Caco-2 (cell line): ENCODE measurements at regions not wholly inside any gene's neighbourhood (a gene's known extent, or its start where the extent isn't known, plus 50 kb on each side); places are given as distances from the start of the nearest gene placed in this dataset.

ENCODE experiments used
- BruUV-seq: library from RNA; stranded (reverse); fragments of 400-500 nt; replicated peaks from 2 replicates; lab custom pipeline; 2021; lab: Mats Ljungman, UMichigan
- CTCF ChIA-PET: fragments of 300-600 bp; sonication (Branson Sonifier 250); formaldehyde crosslinking; loops from one replicate; lab custom pipeline; 2022; ENCODE audit warnings: antibody characterized with exemption; lab: Charles Lee
- POLR2A ChIA-PET: fragments of 300-600 bp; sonication (Branson Sonifier 250); formaldehyde crosslinking; loops from one replicate; lab custom pipeline; 2022; ENCODE audit warnings: antibody characterized with exemption; lab: Charles Lee
- DNase-seq, 2 experiments: peaks; one replicate each; pipeline versions ENCODE4 v3.0.0 to v3.0.0-alpha.2; 2020 to 2022
- H3K27me3 ChIP-seq: replicated peaks from 2 replicates; pipeline ENCODE4 v1.6.0; 2011; ENCODE audit warnings: low read length; ENCODE audit not compliant: control insufficient read depth, insufficient read depth
- H3K36me3 ChIP-seq: 2 replicates; pipeline ENCODE4 v1.5.1; 2011; ENCODE audit warnings: low read length; ENCODE audit not compliant: control insufficient read depth, insufficient read depth
- H3K4me1 ChIP-seq: fragments of 250-450 bp; sonication (Bioruptor Pico); 2 replicates; pipeline ENCODE4 v1.5.1; 2020; ENCODE audit warnings: mild to moderate bottlenecking
- H3K4me3 ChIP-seq: 2 replicates; pipeline ENCODE4 v1.5.1; 2011; ENCODE audit warnings: low read depth, mild to moderate bottlenecking, control low read depth, low read length
- H3K9me3 ChIP-seq: fragments of 250-450 bp; sonication (Bioruptor Pico); 2 replicates; pipeline ENCODE4 v1.5.1; 2020; ENCODE audit warnings: mild to moderate bottlenecking, moderate library complexity
- H3K27ac Mint-ChIP-seq: one replicate; pipeline ENCODE4 v1.8.0; 2022; ENCODE audit warnings: mixed read lengths; ENCODE audit not compliant: unreplicated experiment
- H3K27me3 Mint-ChIP-seq: one replicate; pipeline ENCODE4 v1.8.0; 2022; ENCODE audit warnings: mixed read lengths; ENCODE audit not compliant: insufficient read depth, unreplicated experiment
- H3K36me3 Mint-ChIP-seq: one replicate; pipeline ENCODE4 v1.8.0; 2022; ENCODE audit warnings: mild to moderate bottlenecking, mixed read lengths; ENCODE audit not compliant: insufficient read depth, unreplicated experiment
- H3K4me1 Mint-ChIP-seq: one replicate; pipeline ENCODE4 v1.8.0; 2022; ENCODE audit warnings: low read depth, mixed read lengths; ENCODE audit not compliant: unreplicated experiment
- H3K4me3 Mint-ChIP-seq: one replicate; pipeline ENCODE4 v1.8.0; 2022; ENCODE audit warnings: mild to moderate bottlenecking, moderate library complexity, mixed read lengths; ENCODE audit not compliant: unreplicated experiment
- H3K9me3 Mint-ChIP-seq: one replicate; pipeline ENCODE4 v1.8.0; 2022; ENCODE audit warnings: mixed read lengths; ENCODE audit not compliant: unreplicated experiment
- intact Hi-C: fragments of 100-400 bp; cut with micrococcal nuclease; formaldehyde crosslinking; loops from one replicate; pipeline ENCODE4 v1.10.0; 2022; ENCODE audit not compliant: unreplicated experiment
- TF ChIP-seq, protein P1 (sequence below), 2 experiments: fragments of 200-600 bp in 1 of 2; IDR thresholded peaks; 1 replicate in 1 of 2; 2 replicates in 1 of 2; pipeline versions ENCODE4 v1.5.1 to v1.8.0; 2011 to 2022; ENCODE audit warnings: antibody characterized with exemption in 1 of 2, control low read depth in 1 of 2, inconsistent platforms in 1 of 2, low read depth in 1 of 2, low read length in 1 of 2, mild to moderate bottlenecking in 1 of 2, moderate library complexity in 1 of 2; ENCODE audit not compliant: insufficient read depth in 1 of 2, severe bottlenecking in 1 of 2, unreplicated experiment in 1 of 2

DNA sequence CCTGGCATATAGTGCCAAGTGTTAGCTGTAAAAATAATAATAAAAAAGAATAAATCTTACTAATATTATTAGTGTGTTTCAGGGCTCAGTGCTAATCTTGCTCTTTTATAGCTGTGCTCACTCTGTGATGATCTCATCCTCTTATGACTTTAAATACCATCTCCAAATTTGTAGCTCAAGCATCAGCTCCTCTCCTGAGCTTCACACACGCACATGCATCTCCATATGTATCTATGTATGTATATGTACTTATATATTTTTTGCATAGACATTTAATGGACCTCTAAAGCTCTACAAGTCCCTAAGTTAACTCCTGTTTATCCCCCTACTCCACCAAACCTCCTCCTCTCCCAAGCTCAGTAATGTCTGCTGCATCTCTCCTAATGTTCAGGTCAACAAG is 170.8 kb upstream of the NR3C1 start:
- Histone ChIP-seq H3K4me1 (peaks cover 25% of the 10 kb centered on the region), H3K4me3 (no peak overlapping the region), H3K36me3 (no peaks in the 10 kb centered on the region), H3K9me3 (peaks cover 6% of the 10 kb centered on the region; the same call in 1 of the 2 replicates), H3K27me3 (no peaks in the 10 kb centered on the region)
- no peak for DNase-seq
- TF ChIP-seq, protein P1, sequence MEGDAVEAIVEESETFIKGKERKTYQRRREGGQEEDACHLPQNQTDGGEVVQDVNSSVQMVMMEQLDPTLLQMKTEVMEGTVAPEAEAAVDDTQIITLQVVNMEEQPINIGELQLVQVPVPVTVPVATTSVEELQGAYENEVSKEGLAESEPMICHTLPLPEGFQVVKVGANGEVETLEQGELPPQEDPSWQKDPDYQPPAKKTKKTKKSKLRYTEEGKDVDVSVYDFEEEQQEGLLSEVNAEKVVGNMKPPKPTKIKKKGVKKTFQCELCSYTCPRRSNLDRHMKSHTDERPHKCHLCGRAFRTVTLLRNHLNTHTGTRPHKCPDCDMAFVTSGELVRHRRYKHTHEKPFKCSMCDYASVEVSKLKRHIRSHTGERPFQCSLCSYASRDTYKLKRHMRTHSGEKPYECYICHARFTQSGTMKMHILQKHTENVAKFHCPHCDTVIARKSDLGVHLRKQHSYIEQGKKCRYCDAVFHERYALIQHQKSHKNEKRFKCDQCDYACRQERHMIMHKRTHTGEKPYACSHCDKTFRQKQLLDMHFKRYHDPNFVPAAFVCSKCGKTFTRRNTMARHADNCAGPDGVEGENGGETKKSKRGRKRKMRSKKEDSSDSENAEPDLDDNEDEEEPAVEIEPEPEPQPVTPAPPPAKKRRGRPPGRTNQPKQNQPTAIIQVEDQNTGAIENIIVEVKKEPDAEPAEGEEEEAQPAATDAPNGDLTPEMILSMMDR (IDR thresholded peaks at IDR 0.05; ENCODE audit: insufficient read depth in 1 of 2, low read depth in 1 of 2, low read length in 1 of 2, severe bottlenecking in 1 of 2, unreplicated experiment in 1 of 2) = no peak
- H3K36me3 Mint-ChIP-seq = peaks cover 11% of the 10 kb centered on the region
- H3K27me3 Mint-ChIP-seq = no peaks in the 10 kb centered on the region
- ChIA-PET POLR2A (no interaction called here), CTCF (no interaction called here)
- intact Hi-C loops = no loop called here
- no peak overlapping the region for H3K27ac Mint-ChIP-seq
- H3K9me3 Mint-ChIP-seq = peaks cover 25% of the 10 kb centered on the region
- no TSS peak for BruUV-seq
- H3K4me1 Mint-ChIP-seq = peaks cover 36% of the 10 kb centered on the region
- H3K4me3 Mint-ChIP-seq = no peak overlapping the region

DNA sequence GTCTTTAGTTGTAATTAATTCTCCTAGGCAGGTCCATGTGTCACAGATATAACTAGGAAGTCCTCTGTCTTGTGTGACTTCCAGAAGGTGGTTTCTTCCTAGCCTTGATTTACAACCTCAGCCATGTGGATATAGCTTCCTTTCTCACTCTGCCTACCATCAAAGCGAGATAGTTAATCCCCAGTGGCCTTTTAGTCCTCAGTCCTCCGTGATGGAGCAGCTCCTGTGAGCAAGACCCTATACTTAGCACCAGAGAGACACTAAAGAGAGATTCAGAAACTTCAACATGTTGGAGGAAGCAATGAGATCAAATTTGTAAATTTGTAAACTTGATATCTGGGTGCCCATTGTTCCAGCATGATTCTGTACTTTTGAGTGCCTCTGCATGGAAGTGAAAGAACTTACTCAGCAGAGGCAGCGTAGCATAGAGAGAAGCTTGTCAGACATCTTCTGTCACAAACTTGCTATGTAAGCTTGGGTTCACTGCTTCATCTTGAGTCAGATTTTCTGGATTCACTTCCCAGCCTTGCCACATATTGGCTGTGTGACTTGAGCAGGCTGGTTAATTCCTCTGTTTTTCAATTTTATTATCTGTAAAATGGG is 170.2 kb upstream of the NR3C1 start:
- H3K36me3 Mint-ChIP-seq = peaks cover 11% of the 10 kb centered on the region
- Histone ChIP-seq H3K4me1 (peaks cover 31% of the 10 kb centered on the region), H3K36me3 (no peaks in the 10 kb centered on the region), H3K4me3 (no peak overlapping the region), H3K27me3 (no peaks in the 10 kb centered on the region), H3K9me3 (peaks cover 6% of the 10 kb centered on the region; the same call in 1 of the 2 replicates)
- H3K27me3 Mint-ChIP-seq = no peaks in the 10 kb centered on the region
- TF ChIP-seq, protein P1 (IDR thresholded peaks at IDR 0.05; ENCODE audit: insufficient read depth in 1 of 2, low read depth in 1 of 2, low read length in 1 of 2, severe bottlenecking in 1 of 2, unreplicated experiment in 1 of 2) = no peak
- peaks cover 42% of the 10 kb centered on the region for H3K4me1 Mint-ChIP-seq
- ChIA-PET POLR2A (no interaction called here), CTCF (no interaction called here)
- DNase-seq = no peak
- BruUV-seq = no TSS peak
- intact Hi-C loops = no loop called here
- H3K9me3 Mint-ChIP-seq = peaks cover 25% of the 10 kb centered on the region
- no peak overlapping the region for H3K4me3 Mint-ChIP-seq
- no peak overlapping the region for H3K27ac Mint-ChIP-seq

DNA sequence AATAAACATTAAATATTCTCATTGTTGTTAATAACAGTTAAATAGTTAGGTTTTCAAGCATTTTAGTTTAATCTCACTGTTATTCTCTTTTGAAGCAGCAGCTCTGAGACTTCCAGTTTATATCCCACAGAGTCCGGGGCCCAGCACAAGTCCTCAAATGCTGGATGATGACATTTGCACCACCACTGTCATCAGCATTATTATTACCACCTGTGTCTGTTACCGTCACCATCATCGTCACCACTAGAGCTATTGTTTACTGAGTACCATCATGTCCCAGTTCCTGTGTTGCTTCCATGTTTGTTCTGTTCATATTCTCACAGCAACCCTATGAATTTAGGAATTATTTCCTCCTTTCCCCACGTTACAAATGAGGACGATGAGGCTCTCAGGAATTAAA is 169.2 kb upstream of the NR3C1 start:
- BruUV-seq = no TSS peak
- Mint-ChIP-seq H3K27ac (no peak overlapping the region), H3K4me1 (peaks cover 45% of the 10 kb centered on the region), H3K36me3 (peaks cover 11% of the 10 kb centered on the region), H3K9me3 (peaks cover 25% of the 10 kb centered on the region), H3K27me3 (no peaks in the 10 kb centered on the region), H3K4me3 (no peak overlapping the region)
- Histone ChIP-seq H3K36me3 (no peaks in the 10 kb centered on the region), H3K27me3 (no peaks in the 10 kb centered on the region), H3K4me1 (peaks cover 33% of the 10 kb centered on the region), H3K9me3 (peaks cover 6% of the 10 kb centered on the region; the same call in 1 of the 2 replicates), H3K4me3 (no peak overlapping the region)
- intact Hi-C loops = no loop called here
- CTCF ChIA-PET = no interaction called here
- POLR2A ChIA-PET = no interaction called here
- DNase-seq = no peak
- TF ChIP-seq, protein P1 (IDR thresholded peaks at IDR 0.05; ENCODE audit: insufficient read depth in 1 of 2, low read depth in 1 of 2, low read length in 1 of 2, severe bottlenecking in 1 of 2, unreplicated experiment in 1 of 2) = no peak
